ENCODE measurements at regions not wholly inside any gene's neighbourhood (a gene's known extent, or its start where the extent isn't known, plus 50 kb on each side); places are given as distances from the start of the nearest gene placed in this dataset.
"Not testable (repeated sequence)": the region's sequence is repeated elsewhere in the genome, so short reads cannot be mapped to it uniquely, and the experiment has no call there.

- no peak for DNase-seq
These were observed 159.1 kb downstream of the YIPF5 start for GRCh38 chr5:144011388-144011787.

- no peak for DNase-seq
These were observed 156.6 kb downstream of the YIPF5 start for GRCh38 chr5:144013816-144014215.

GRCh38 chr5:144015961-144016360 is 154.5 kb downstream of the YIPF5 start:
- DNase-seq: no peak

GRCh38 chr5:144017119-144017518 is 153.3 kb downstream of the YIPF5 start:
- no peak for DNase-seq

- no peak for DNase-seq
These were observed 152.8 kb downstream of the YIPF5 start for GRCh38 chr5:144017631-144018030.

- no peak for DNase-seq
These were observed 146.4 kb downstream of the YIPF5 start for GRCh38 chr5:144024090-144024489.

- DNase-seq: no peak
These were observed 145.9 kb downstream of the YIPF5 start for GRCh38 chr5:144024545-144024944.

GRCh38 chr5:144026286-144026685 is 144.2 kb downstream of the YIPF5 start:
- no peak for DNase-seq

- DNase-seq: no peak
These were observed 142.4 kb downstream of the YIPF5 start for GRCh38 chr5:144028058-144028457.

GRCh38 chr5:144028636-144029035 is 141.8 kb downstream of the YIPF5 start:
- no peak for DNase-seq

- DNase-seq: no peak
These were observed 139.6 kb downstream of the YIPF5 start for GRCh38 chr5:144030904-144031303.

- no peak for DNase-seq
These were observed 138.1 kb downstream of the YIPF5 start for GRCh38 chr5:144032375-144032774.

GRCh38 chr5:144033486-144033885 is 137.0 kb downstream of the YIPF5 start:
- no peak for DNase-seq

- DNase-seq: no peak
These were observed 135.3 kb downstream of the YIPF5 start for GRCh38 chr5:144035046-144035740.

GRCh38 chr5:144036476-144036875 is 134.0 kb downstream of the YIPF5 start:
- no peak for DNase-seq

GRCh38 chr5:144040615-144041305 is 129.7 kb downstream of the YIPF5 start:
- no peak for DNase-seq

- no peak for DNase-seq
These were observed 128.3 kb downstream of the YIPF5 start for GRCh38 chr5:144042156-144042555.

- DNase-seq: no peak
These were observed 122.1 kb downstream of the YIPF5 start for GRCh38 chr5:144048259-144048856.

- DNase-seq: not testable (repeated sequence)
These were observed 115.1 kb downstream of the YIPF5 start for GRCh38 chr5:144055391-144055790.

- not testable (repeated sequence) for DNase-seq
These were observed 110.4 kb downstream of the YIPF5 start for GRCh38 chr5:144060091-144060490.

GRCh38 chr5:144060598-144060997 is 109.9 kb downstream of the YIPF5 start:
- no peak for DNase-seq

GRCh38 chr5:144065786-144066185 is 104.7 kb downstream of the YIPF5 start:
- no peak for DNase-seq

- no peak for DNase-seq
These were observed 97.9 kb downstream of the YIPF5 start for GRCh38 chr5:144072518-144072927.

- no peak for DNase-seq
These were observed 93.9 kb downstream of the YIPF5 start for GRCh38 chr5:144076521-144077083.

All from suppressor macrophage (primary cell).